ENCODE measurements at regions not wholly inside any gene's neighbourhood (a gene's known extent, or its start where the extent isn't known, plus 50 kb on each side); places are given as distances from the start of the nearest gene placed in this dataset.

GRCh38 chr7:69250958-69251357 lies 347.3 kb upstream of the AUTS2 start:
- H3K9me3 ChIP-seq (ENCODE audit: control extremely low read depth in 1 of 5, control insufficient read depth in 4 of 5, insufficient read depth in 2 of 5, low read depth in 1 of 5, low read length in 4 of 5): peaks cover 0 to 6% (median 0%) of the 10 kb centered on the region in 5 experiments
- H3K27me3 ChIP-seq (replicated peaks in 2 of 5; ENCODE audit: control insufficient read depth in 4 of 5, insufficient read depth in 5 of 5, low read length in 4 of 5): no peaks in the 10 kb centered on the region
- DNase-seq: no peak
- ChIA-PET CTCF (no interaction called here), POLR2A (no interaction called here)
- H3K36me3 ChIP-seq (ENCODE audit: control insufficient read depth in 4 of 4, insufficient read depth in 4 of 4, low read length in 3 of 4): no peaks in the 10 kb centered on the region
- WGBS (ENCODE audit: insufficient coverage): 100% methylated on average over 4 of the region's 5 CpGs
- H3K4me3 ChIP-seq (ENCODE audit: control insufficient read depth in 1 of 7, extremely low read depth in 1 of 7, insufficient read depth in 4 of 7, low read depth in 2 of 7, low read length in 6 of 7): no peak overlapping the region
- no peaks in the 10 kb centered on the region for H3K4me1 ChIP-seq (ENCODE audit: control extremely low read depth in 1 of 4, control insufficient read depth in 4 of 4, insufficient read depth in 4 of 4, low read length in 3 of 4)
- no peak overlapping the region for H3K27ac ChIP-seq (ENCODE audit: insufficient read depth in 1 of 2, low read depth in 1 of 2, low read length in 2 of 2, poor library complexity in 1 of 2, severe bottlenecking in 2 of 2)

GRCh38 chr7:69254643-69255042 lies 343.6 kb upstream of the AUTS2 start:
- DNase-seq: no peak
- peaks cover 0 to 6% (median 0%) of the 10 kb centered on the region in 5 experiments for H3K9me3 ChIP-seq (ENCODE audit: control extremely low read depth in 1 of 5, control insufficient read depth in 4 of 5, insufficient read depth in 2 of 5, low read depth in 1 of 5, low read length in 4 of 5)
- no peaks in the 10 kb centered on the region for H3K4me1 ChIP-seq (ENCODE audit: control extremely low read depth in 1 of 4, control insufficient read depth in 4 of 4, insufficient read depth in 4 of 4, low read length in 3 of 4)
- H3K27me3 ChIP-seq (replicated peaks in 2 of 5; ENCODE audit: control insufficient read depth in 4 of 5, insufficient read depth in 5 of 5, low read length in 4 of 5): no peaks in the 10 kb centered on the region
- H3K4me3 ChIP-seq (ENCODE audit: control insufficient read depth in 1 of 7, extremely low read depth in 1 of 7, insufficient read depth in 4 of 7, low read depth in 2 of 7, low read length in 6 of 7): no peak overlapping the region
- POLR2A ChIA-PET: no interaction called here
- no peaks in the 10 kb centered on the region for H3K36me3 ChIP-seq (ENCODE audit: control insufficient read depth in 4 of 4, insufficient read depth in 4 of 4, low read length in 3 of 4)
- CTCF ChIA-PET: no interaction called here
- no peak overlapping the region for H3K27ac ChIP-seq (ENCODE audit: insufficient read depth in 1 of 2, low read depth in 1 of 2, low read length in 2 of 2, poor library complexity in 1 of 2, severe bottlenecking in 2 of 2)

- Histone ChIP-seq H3K4me3 (ENCODE audit: control insufficient read depth in 1 of 7, extremely low read depth in 1 of 7, insufficient read depth in 4 of 7, low read depth in 2 of 7, low read length in 6 of 7) (no peak overlapping the region), H3K27me3 (replicated peaks in 2 of 5; ENCODE audit: control insufficient read depth in 4 of 5, insufficient read depth in 5 of 5, low read length in 4 of 5) (no peaks in the 10 kb centered on the region), H3K36me3 (ENCODE audit: control insufficient read depth in 4 of 4, insufficient read depth in 4 of 4, low read length in 3 of 4) (no peaks in the 10 kb centered on the region), H3K4me1 (ENCODE audit: control extremely low read depth in 1 of 4, control insufficient read depth in 4 of 4, insufficient read depth in 4 of 4, low read length in 3 of 4) (no peaks in the 10 kb centered on the region), H3K9me3 (ENCODE audit: control extremely low read depth in 1 of 5, control insufficient read depth in 4 of 5, insufficient read depth in 2 of 5, low read depth in 1 of 5, low read length in 4 of 5) (peaks cover 0 to 3% (median 0%) of the 10 kb centered on the region in 5 experiments), H3K27ac (ENCODE audit: insufficient read depth in 1 of 2, low read depth in 1 of 2, low read length in 2 of 2, poor library complexity in 1 of 2, severe bottlenecking in 2 of 2) (no peak overlapping the region)
- peak in 2 of 3 donors; percentile 12 to 20 for DNase-seq
- 26% methylated on average over 12 of the region's 12 CpGs for WGBS (ENCODE audit: insufficient coverage)
- POLR2A ChIA-PET: interaction anchor here (0.6 kb wide), 1 partner anchor 578 kb away, joined by 3 read pairs; no protein-coding TSS in a partner anchor
- CTCF ChIA-PET: no interaction called here
Observed at GRCh38 chr7:69256634-69257081, 341.6 kb upstream of the AUTS2 start.

DNA sequence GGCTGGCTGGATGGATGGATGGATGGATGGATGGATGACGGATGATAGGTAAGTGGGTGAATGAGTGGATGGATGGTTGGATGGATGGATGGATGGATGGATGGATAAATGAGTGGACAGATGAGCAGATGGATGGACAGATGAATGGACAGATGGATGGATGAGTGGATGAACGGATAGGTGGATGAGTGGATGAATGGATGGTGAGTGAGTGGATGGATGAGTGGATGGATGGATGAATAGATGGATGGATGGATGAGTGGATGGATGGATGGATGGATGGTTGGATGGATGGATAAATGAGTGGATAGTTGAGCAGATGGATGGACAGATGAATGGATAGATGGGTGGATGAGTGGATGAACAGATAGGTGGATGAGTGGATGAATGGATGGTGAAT lies 340.7 kb upstream of the AUTS2 start:
- no peak for DNase-seq
- Histone ChIP-seq H3K36me3 (ENCODE audit: control insufficient read depth in 4 of 4, insufficient read depth in 4 of 4, low read length in 3 of 4) (no peaks in the 10 kb centered on the region), H3K9me3 (ENCODE audit: control extremely low read depth in 1 of 5, control insufficient read depth in 4 of 5, insufficient read depth in 2 of 5, low read depth in 1 of 5, low read length in 4 of 5) (no peaks in the 10 kb centered on the region), H3K4me1 (ENCODE audit: control extremely low read depth in 1 of 4, control insufficient read depth in 4 of 4, insufficient read depth in 4 of 4, low read length in 3 of 4) (no peaks in the 10 kb centered on the region), H3K4me3 (ENCODE audit: control insufficient read depth in 1 of 7, extremely low read depth in 1 of 7, insufficient read depth in 4 of 7, low read depth in 2 of 7, low read length in 6 of 7) (no peak overlapping the region), H3K27ac (ENCODE audit: insufficient read depth in 1 of 2, low read depth in 1 of 2, low read length in 2 of 2, poor library complexity in 1 of 2, severe bottlenecking in 2 of 2) (no peak overlapping the region), H3K27me3 (replicated peaks in 2 of 5; ENCODE audit: control insufficient read depth in 4 of 5, insufficient read depth in 5 of 5, low read length in 4 of 5) (no peaks in the 10 kb centered on the region)
- CTCF ChIA-PET: no interaction called here
- 98% methylated on average over 2 of the region's 2 CpGs for WGBS (ENCODE audit: insufficient coverage)
- POLR2A ChIA-PET: no interaction called here

GRCh38 chr7:69259445-69259844 lies 338.8 kb upstream of the AUTS2 start:
- no peak overlapping the region for H3K4me3 ChIP-seq (ENCODE audit: control insufficient read depth in 1 of 7, extremely low read depth in 1 of 7, insufficient read depth in 4 of 7, low read depth in 2 of 7, low read length in 6 of 7)
- H3K27ac ChIP-seq (ENCODE audit: insufficient read depth in 1 of 2, low read depth in 1 of 2, low read length in 2 of 2, poor library complexity in 1 of 2, severe bottlenecking in 2 of 2): no peak overlapping the region
- ChIA-PET CTCF (no interaction called here), POLR2A (no interaction called here)
- H3K36me3 ChIP-seq (ENCODE audit: control insufficient read depth in 4 of 4, insufficient read depth in 4 of 4, low read length in 3 of 4): no peaks in the 10 kb centered on the region
- H3K27me3 ChIP-seq (replicated peaks in 2 of 5; ENCODE audit: control insufficient read depth in 4 of 5, insufficient read depth in 5 of 5, low read length in 4 of 5): no peaks in the 10 kb centered on the region
- H3K4me1 ChIP-seq (ENCODE audit: control extremely low read depth in 1 of 4, control insufficient read depth in 4 of 4, insufficient read depth in 4 of 4, low read length in 3 of 4): no peaks in the 10 kb centered on the region
- WGBS (ENCODE audit: insufficient coverage): 95% methylated on average over 2 of the region's 2 CpGs
- no peak for DNase-seq
- H3K9me3 ChIP-seq (ENCODE audit: control extremely low read depth in 1 of 5, control insufficient read depth in 4 of 5, insufficient read depth in 2 of 5, low read depth in 1 of 5, low read length in 4 of 5): no peaks in the 10 kb centered on the region

DNA sequence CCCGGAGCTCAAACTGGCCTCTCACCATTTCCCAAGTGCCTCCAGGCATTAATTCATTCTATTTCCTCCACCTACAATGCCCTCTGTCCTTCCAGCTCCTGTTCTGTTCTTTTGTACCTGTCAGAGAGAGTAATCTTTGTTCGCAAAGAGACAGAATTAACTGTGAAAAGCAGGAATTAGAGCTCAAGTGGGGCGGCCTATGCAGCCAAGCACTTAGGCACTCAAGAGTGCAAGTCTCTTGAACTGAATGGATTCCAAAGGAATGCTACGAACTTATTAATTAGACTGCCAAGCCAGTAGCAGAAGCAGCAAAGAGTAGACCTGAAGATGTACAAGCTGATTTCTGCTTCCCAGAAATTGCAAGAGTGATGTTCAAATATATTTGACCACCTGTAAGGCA lies 338.3 kb upstream of the AUTS2 start:
- H3K36me3 ChIP-seq (ENCODE audit: control insufficient read depth in 4 of 4, insufficient read depth in 4 of 4, low read length in 3 of 4): no peaks in the 10 kb centered on the region
- DNase-seq: no peak
- H3K9me3 ChIP-seq (ENCODE audit: control extremely low read depth in 1 of 5, control insufficient read depth in 4 of 5, insufficient read depth in 2 of 5, low read depth in 1 of 5, low read length in 4 of 5): no peaks in the 10 kb centered on the region
- ChIA-PET POLR2A (no interaction called here), CTCF (no interaction called here)
- no peak overlapping the region for H3K27ac ChIP-seq (ENCODE audit: insufficient read depth in 1 of 2, low read depth in 1 of 2, low read length in 2 of 2, poor library complexity in 1 of 2, severe bottlenecking in 2 of 2)
- H3K27me3 ChIP-seq (replicated peaks in 2 of 5; ENCODE audit: control insufficient read depth in 4 of 5, insufficient read depth in 5 of 5, low read length in 4 of 5): no peaks in the 10 kb centered on the region
- no peak overlapping the region for H3K4me3 ChIP-seq (ENCODE audit: control insufficient read depth in 1 of 7, extremely low read depth in 1 of 7, insufficient read depth in 4 of 7, low read depth in 2 of 7, low read length in 6 of 7)
- no peaks in the 10 kb centered on the region for H3K4me1 ChIP-seq (ENCODE audit: control extremely low read depth in 1 of 4, control insufficient read depth in 4 of 4, insufficient read depth in 4 of 4, low read length in 3 of 4)
- WGBS (ENCODE audit: insufficient coverage): 95% methylated on average over 4 of the region's 4 CpGs

- Histone ChIP-seq H3K36me3 (ENCODE audit: control insufficient read depth in 4 of 4, insufficient read depth in 4 of 4, low read length in 3 of 4) (no peaks in the 10 kb centered on the region), H3K27ac (ENCODE audit: insufficient read depth in 1 of 2, low read depth in 1 of 2, low read length in 2 of 2, poor library complexity in 1 of 2, severe bottlenecking in 2 of 2) (no peak overlapping the region), H3K27me3 (replicated peaks in 2 of 5; ENCODE audit: control insufficient read depth in 4 of 5, insufficient read depth in 5 of 5, low read length in 4 of 5) (no peaks in the 10 kb centered on the region), H3K9me3 (ENCODE audit: control extremely low read depth in 1 of 5, control insufficient read depth in 4 of 5, insufficient read depth in 2 of 5, low read depth in 1 of 5, low read length in 4 of 5) (no peaks in the 10 kb centered on the region), H3K4me1 (ENCODE audit: control extremely low read depth in 1 of 4, control insufficient read depth in 4 of 4, insufficient read depth in 4 of 4, low read length in 3 of 4) (no peaks in the 10 kb centered on the region), H3K4me3 (ENCODE audit: control insufficient read depth in 1 of 7, extremely low read depth in 1 of 7, insufficient read depth in 4 of 7, low read depth in 2 of 7, low read length in 6 of 7) (no peak overlapping the region)
- POLR2A ChIA-PET: no interaction called here
- DNase-seq: no peak
- CTCF ChIA-PET: no interaction called here
Observed at GRCh38 chr7:69263550-69263949, 334.7 kb upstream of the AUTS2 start.
